Bronchial epithelial cell (primary cell): ENCODE measurements at regions not wholly inside any gene's neighbourhood (a gene's known extent, or its start where the extent isn't known, plus 50 kb on each side); places are given as distances from the start of the nearest gene placed in this dataset.
A peak's percentile ranks its signal among the peaks of the same experiment; 100 is the strongest.

Experiments used
- DNase-seq: peaks from one replicate; pipeline ENCODE4 v3.0.0-alpha.2; 2010; ENCODE audit warnings: low read depth
- FAIRE-seq: peaks from 2 replicates; lab custom pipeline; 2011; peaks lifted over from hg19 to GRCh38; lab: Jason Lieb, UNC
- H3K27me3 ChIP-seq: 2 replicates; pipeline ENCODE4 v1.5.1; 2011; ENCODE audit warnings: low read length; ENCODE audit not compliant: control insufficient read depth, insufficient read depth
- H3K36me3 ChIP-seq: 2 replicates; pipeline ENCODE4 v1.5.1; 2011; ENCODE audit warnings: low read length; ENCODE audit not compliant: control insufficient read depth, insufficient read depth
- H3K4me3 ChIP-seq: 2 replicates; pipeline ENCODE4 v1.5.1; 2011; ENCODE audit warnings: mild to moderate bottlenecking, low read depth, low read length, control low read depth
- CTCF ChIP-seq: IDR thresholded peaks from 2 replicates; pipeline ENCODE4 v1.5.1; 2011; ENCODE audit warnings: mild to moderate bottlenecking, moderate library complexity, low read length, control low read depth, inconsistent platforms; ENCODE audit not compliant: insufficient read depth, severe bottlenecking

GRCh38 chr1:221317537-221317936 lies 424.4 kb downstream of the DUSP10 start:
- FAIRE-seq (no peak), DNase-seq (no peak)
- H3K27me3 ChIP-seq = no peaks in the 10 kb centered on the region
- no peak for TF ChIP-seq CTCF
- H3K36me3 ChIP-seq = no peaks in the 10 kb centered on the region
- no peak overlapping the region for H3K4me3 ChIP-seq

DNA sequence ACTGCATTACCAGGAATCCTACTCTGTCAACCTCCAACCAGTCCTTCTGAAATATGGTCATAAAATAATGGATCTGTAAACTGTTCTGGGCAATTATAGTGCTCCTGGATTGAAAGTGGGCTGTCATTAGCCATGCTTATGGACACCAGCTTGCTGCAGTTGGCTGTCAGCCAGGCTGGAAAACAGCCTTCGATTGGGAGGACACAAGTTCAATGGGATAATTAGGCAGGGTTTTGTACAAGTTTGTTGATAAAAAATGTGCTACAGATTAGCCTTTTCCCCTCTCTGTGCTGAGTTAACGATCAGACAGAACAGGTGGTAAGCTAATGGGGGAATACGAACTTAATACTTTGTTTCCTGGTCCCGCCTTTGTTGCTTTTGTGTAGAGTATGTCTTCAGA lies 413.9 kb downstream of the DUSP10 start:
- FAIRE-seq = peak; percentile 7
- Histone ChIP-seq H3K36me3 (no peaks in the 10 kb centered on the region), H3K27me3 (no peaks in the 10 kb centered on the region), H3K4me3 (no peak overlapping the region)
- TF ChIP-seq CTCF = no peak
- no peak for DNase-seq

GRCh38 chr1:221328371-221328770 lies 413.5 kb downstream of the DUSP10 start:
- no peaks in the 10 kb centered on the region for H3K27me3 ChIP-seq
- no peak for TF ChIP-seq CTCF
- no peaks in the 10 kb centered on the region for H3K36me3 ChIP-seq
- FAIRE-seq = no peak
- no peak overlapping the region for H3K4me3 ChIP-seq
- DNase-seq = no peak

GRCh38 chr1:221331273-221332183 lies 410.4 kb downstream of the DUSP10 start:
- Histone ChIP-seq H3K4me3 (no peak overlapping the region), H3K36me3 (no peaks in the 10 kb centered on the region), H3K27me3 (no peaks in the 10 kb centered on the region)
- FAIRE-seq = no peak
- TF ChIP-seq CTCF = no peak
- DNase-seq = peak; percentile 70

- Histone ChIP-seq H3K27me3 (no peaks in the 10 kb centered on the region), H3K4me3 (no peak overlapping the region), H3K36me3 (no peaks in the 10 kb centered on the region)
- no peak for TF ChIP-seq CTCF
- no peak for FAIRE-seq
- no peak for DNase-seq
These were observed 407.8 kb downstream of the DUSP10 start for GRCh38 chr1:221334062-221334461.
